Stimulated activated CD8-positive, alpha-beta memory T cell treated with anti-CD3 and anti-CD28 coated beads, Interleukin-4, amount 100 ng/mL, for 48 hours (primary cell): ENCODE measurements at regions not wholly inside any gene's neighbourhood (a gene's known extent, or its start where the extent isn't known, plus 50 kb on each side); places are given as distances from the start of the nearest gene placed in this dataset.

Source experiments
- DNase-seq: peaks from one replicate; pipeline ENCODE4 v3.0.0-alpha.2; 2020

- no peak for DNase-seq
These were observed 373.7 kb upstream of the MKI67 start for GRCh38 chr10:128499956-128500355.

DNA sequence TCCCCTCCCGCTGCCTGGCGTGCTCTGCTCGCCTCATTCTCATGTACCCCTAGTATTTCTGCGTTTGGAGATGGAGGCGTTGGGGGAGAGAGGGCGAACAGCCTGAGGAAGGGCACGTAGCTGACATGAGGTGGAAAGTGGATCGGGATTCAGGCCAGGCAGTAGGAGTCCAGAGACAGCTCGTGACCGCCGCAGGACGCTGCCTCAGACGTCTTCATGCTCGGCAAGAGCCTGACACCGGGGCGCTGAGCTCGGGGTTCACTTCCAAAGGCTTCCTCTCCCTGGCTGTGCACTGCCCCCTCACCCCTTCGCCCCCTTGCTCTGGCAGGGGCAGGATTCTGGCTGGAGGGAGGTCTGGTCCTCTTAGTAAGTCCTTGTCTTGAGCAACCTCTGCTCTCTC lies 374.4 kb upstream of the MKI67 start:
- no peak for DNase-seq

GRCh38 chr10:128505346-128505745 lies 379.1 kb upstream of the MKI67 start:
- DNase-seq, result no peak

DNA sequence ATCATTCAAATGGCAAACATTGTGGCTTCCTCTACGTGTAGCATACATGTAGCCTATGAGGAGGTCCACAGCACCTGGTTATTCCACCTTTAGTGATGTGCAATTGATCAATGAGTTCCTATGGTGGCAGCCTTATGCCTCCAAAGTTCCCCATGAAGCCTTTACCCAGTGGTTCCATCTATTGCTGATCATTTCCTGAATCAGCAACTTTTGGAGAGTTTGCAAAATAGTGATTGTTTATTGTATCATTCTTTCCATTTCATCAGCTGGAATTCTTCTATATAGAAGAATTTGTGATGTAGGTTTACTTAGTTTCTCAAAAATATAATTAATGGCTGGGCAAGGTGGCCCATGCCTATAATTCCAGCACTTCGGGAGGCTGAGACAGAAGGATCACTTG lies 380.2 kb upstream of the MKI67 start:
- DNase-seq, result no peak

- no peak for DNase-seq
These were observed 380.8 kb upstream of the MKI67 start for GRCh38 chr10:128507066-128507465.

DNA sequence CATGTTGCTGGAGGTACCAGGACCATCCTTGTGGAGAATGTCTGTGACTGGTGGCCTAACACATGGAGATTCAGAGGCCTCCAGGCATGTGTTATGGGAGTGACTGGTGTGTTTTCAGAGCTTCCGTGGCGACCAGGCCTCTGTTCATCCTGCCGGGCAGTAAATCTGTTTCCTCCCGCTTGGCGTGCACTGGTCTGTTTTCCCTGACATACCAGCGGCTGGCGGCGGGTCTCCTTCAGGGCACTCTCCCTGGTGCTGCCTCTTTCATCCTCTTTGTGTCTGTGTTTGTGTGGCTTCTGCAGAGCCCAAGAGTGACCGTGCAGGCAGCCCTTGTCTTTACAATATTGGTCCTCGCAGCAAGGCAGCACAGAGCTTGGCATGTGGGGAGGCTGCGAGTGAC lies 385.1 kb upstream of the MKI67 start:
- no peak for DNase-seq

DNA sequence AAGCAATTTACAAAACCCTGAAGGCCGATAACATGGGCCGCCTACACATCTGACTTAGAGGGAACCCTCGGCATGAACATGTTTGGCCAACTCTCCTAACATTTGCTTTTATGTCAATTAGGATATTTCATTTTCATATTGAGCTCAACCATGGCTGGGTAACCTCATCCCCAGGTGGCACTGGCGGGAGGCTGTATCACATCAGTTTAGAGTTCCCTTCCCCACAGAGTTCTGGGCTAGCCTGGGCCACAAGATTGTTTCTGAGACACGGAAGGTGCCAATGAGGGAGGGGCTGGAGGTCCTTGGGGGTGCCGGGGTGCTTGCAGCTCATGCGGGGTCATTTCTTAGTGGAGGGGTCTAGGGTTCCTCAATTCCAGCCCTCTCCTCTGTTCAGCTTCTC lies 386.5 kb upstream of the MKI67 start:
- DNase-seq, result no peak

GRCh38 chr10:128514536-128514935 lies 388.3 kb upstream of the MKI67 start:
- DNase-seq, result no peak

GRCh38 chr10:128516180-128516579 lies 390.0 kb upstream of the MKI67 start:
- DNase-seq, result no peak

GRCh38 chr10:128517167-128517566 lies 390.9 kb upstream of the MKI67 start:
- no peak for DNase-seq

- no peak for DNase-seq
These were observed 391.8 kb upstream of the MKI67 start for GRCh38 chr10:128518000-128518399.

DNA sequence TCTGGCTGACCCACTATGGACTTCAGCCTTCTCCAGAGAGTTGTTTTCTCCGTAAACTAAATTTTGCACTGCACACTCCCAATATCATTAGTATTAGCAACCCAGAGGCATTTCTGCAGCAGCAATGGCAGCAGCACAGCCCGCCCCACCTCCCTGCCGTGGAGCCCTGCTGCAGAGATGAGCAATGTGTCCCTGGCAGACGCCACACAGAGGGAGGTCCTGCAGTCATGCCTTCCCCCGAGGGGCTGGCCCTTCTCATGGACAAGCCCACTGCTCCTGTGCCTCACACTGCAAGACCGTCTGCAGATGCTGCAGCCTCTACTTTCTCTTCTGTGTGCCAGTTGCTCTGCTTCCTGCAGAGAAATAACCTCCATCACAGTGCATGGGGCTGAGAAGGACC lies 393.4 kb upstream of the MKI67 start:
- no peak for DNase-seq

DNA sequence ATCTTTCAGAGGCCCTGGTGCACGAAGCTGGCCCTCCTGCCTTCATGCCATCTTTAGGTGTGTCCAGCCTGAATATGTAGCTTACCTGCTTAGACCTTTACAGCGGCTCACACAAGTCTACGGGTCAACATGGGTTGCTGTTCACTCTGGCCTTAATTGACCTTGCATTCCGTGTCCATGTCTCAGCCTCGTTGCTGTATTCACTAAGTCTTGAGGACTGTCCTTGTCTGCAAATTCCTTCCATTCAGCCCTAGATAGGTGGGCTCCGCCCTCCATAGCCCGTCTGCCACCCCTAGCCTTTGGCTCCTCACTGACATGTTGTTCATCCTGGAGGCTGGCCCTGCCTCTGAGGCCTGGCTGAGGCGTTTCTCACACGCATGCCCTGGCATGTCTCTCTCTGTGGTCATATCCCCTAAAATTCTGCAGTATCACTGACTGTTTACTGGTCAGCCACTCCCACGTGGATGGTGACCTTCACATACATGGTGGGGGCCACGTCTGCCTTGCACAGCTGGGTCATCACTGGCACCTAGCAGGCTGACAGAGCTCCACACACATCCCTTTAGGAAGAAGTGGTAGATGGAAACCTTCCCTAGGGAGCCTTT lies 394.1 kb upstream of the MKI67 start:
- DNase-seq, result no peak

GRCh38 chr10:128522551-128523308 lies 396.5 kb upstream of the MKI67 start:
- no peak for DNase-seq

- no peak for DNase-seq
These were observed 399.2 kb upstream of the MKI67 start for GRCh38 chr10:128525444-128525843.

DNA sequence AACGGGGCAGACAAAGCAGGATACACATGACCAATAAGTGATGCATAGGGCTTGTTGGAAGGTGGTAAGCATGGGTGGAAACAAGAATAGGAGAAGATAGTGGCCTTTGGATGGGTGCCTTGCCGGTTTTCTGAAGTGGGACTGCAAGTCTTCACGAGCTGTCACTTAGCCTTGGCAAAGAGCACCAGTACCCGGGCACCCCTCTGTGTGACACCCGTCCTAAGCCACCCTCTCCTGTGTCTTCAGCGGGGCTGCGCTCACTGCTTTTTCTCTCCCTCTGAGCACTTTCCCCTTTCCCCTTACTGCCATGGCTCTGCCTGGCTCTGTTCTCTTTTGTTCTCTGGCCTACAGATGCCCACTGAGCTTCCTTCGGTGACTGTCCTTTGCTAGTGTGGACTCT lies 399.7 kb upstream of the MKI67 start:
- no peak for DNase-seq

- DNase-seq, result no peak
These were observed 400.7 kb upstream of the MKI67 start for GRCh38 chr10:128526791-128527375.

DNA sequence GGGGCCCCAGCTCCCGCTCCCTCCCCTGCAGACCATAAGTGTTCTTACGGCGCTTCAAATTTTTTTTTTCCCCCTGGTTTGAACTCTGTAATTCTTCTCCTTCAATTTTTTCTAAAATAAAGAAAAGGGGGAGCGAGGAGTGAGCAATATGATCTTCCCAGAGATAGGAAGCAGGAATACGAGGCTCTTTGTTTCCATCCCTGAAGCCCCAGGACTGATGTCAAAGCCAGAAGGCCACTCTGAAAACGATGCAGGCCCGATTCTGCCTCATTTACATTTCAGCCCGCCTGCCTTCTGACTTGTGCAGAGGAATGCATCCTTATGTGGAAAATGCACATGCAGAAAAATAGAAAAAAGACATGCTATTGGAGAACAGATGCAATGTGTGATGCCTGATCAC lies 401.5 kb upstream of the MKI67 start:
- no peak for DNase-seq

- no peak for DNase-seq
These were observed 401.9 kb upstream of the MKI67 start for GRCh38 chr10:128528167-128528566.

GRCh38 chr10:128528781-128529180 lies 402.6 kb upstream of the MKI67 start:
- no peak for DNase-seq

GRCh38 chr10:128529225-128529624 lies 403.0 kb upstream of the MKI67 start:
- no peak for DNase-seq

- DNase-seq, result no peak
These were observed 404.1 kb upstream of the MKI67 start for GRCh38 chr10:128530301-128530700.

DNA sequence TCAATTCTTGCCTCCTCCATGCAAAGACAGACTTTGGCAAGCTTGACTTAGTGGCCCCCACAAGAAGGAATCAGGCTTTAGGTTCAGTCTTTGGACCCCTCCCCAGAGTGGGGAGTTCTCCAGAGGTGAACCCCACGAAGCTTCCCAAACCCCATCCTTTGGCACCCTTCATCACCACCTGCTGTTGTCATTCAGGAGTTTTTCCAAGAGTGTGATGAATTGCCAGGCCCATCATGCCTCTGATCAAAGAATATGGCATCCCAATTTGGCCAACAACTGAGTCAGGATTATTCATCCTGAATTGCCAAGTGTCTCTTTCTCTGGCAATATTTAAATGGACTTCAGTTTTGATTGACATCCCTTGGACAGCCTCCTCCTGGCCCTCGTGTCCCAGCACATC lies 404.7 kb upstream of the MKI67 start:
- no peak for DNase-seq

- DNase-seq, result no peak
These were observed 408.5 kb upstream of the MKI67 start for GRCh38 chr10:128534686-128535085.

DNA sequence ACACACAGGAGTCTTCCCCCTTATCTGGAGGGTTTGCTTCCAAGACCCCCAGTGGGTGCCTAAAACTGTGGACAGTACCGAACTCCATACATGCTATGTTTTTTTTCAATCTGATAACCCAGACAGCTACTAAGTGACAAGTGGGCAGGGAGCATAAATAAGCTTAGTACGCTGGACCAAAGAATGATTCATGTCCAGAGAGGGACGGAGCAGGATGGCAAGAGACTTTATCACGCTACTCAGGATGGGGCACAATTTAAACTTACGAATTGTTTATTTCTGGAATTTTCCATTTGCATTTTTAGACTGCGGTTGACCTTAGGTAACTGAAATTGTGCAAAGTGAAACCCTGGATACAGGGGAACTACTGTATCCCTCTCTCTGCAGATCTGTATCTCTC lies 410.0 kb upstream of the MKI67 start:
- no peak for DNase-seq
